ENCODE measurements at regions not wholly inside any gene's neighbourhood (a gene's known extent, or its start where the extent isn't known, plus 50 kb on each side); places are given as distances from the start of the nearest gene placed in this dataset.

DNA sequence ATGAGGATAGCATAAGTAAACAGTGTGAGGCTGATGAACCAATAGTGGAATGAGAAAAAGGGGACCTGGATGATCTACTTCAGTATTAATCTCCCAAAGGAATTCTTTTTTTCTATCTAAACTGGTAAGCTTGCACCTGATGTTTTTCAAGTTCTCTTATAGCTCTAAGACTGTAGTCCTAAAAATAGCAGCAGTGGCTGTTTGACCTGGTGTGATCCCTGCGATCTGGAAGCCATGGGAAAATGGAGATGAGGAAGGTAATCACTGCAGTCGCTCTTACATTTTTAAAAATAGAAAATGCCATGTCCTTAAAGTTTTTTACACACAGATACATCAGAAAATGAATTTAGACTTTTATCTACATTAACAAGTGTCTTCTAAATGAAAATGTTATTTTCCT, 926.4 kb upstream of the SLC35B3 start:
- 75 to 81% (median 77%) methylated on average over 2 of the region's 2 CpGs for WGBS, 3 donors
- FAIRE-seq (no peak), DNase-seq (no peak)
- Histone ChIP-seq H3K4me1 (ENCODE audit: control insufficient read depth in 3 of 3, insufficient read depth in 2 of 3, low read depth in 1 of 3, low read length in 2 of 3) (no peaks in the 10 kb centered on the region), H3K27ac (ENCODE audit: low read depth in 1 of 3, low read length in 2 of 3) (no peak overlapping the region), H3K36me3 (ENCODE audit: control insufficient read depth in 3 of 3, insufficient read depth in 2 of 3, low read depth in 1 of 3, low read length in 3 of 3) (no peaks in the 10 kb centered on the region), H3K9me3 (ENCODE audit: control insufficient read depth in 2 of 2, insufficient read depth in 1 of 2, low read depth in 1 of 2, low read length in 1 of 2) (no peaks in the 10 kb centered on the region), H3K4me3 (ENCODE audit: low read depth in 1 of 3, low read length in 3 of 3) (no peak overlapping the region), H3K27me3 (ENCODE audit: control insufficient read depth in 3 of 3, insufficient read depth in 3 of 3, low read length in 3 of 3) (no peaks in the 10 kb centered on the region)

DNA sequence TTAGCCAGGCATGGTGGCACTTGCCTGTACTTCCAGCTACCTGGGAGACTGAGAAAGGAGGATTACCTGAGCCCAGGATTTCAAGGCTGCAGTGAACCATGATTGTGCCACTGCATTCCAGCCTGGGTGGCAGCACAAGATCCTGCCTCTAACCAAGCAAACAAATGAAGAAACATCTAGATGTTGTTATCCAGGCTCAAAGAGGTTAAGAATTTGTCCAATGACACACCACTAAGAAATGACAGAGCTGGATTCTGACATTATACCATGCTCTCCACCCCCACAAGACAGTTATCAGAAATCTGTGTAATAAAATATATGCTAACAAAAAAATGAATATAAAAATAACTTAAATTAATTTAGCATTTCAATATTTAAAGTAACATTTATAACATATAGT, 925.5 kb upstream of the SLC35B3 start:
- Histone ChIP-seq H3K36me3 (ENCODE audit: control insufficient read depth in 3 of 3, insufficient read depth in 2 of 3, low read depth in 1 of 3, low read length in 3 of 3) (no peaks in the 10 kb centered on the region), H3K4me3 (ENCODE audit: low read depth in 1 of 3, low read length in 3 of 3) (no peak overlapping the region), H3K9me3 (ENCODE audit: control insufficient read depth in 2 of 2, insufficient read depth in 1 of 2, low read depth in 1 of 2, low read length in 1 of 2) (no peaks in the 10 kb centered on the region), H3K27me3 (ENCODE audit: control insufficient read depth in 3 of 3, insufficient read depth in 3 of 3, low read length in 3 of 3) (no peaks in the 10 kb centered on the region), H3K27ac (ENCODE audit: low read depth in 1 of 3, low read length in 2 of 3) (no peak overlapping the region), H3K4me1 (ENCODE audit: control insufficient read depth in 3 of 3, insufficient read depth in 2 of 3, low read depth in 1 of 3, low read length in 2 of 3) (no peaks in the 10 kb centered on the region)
- no peak for FAIRE-seq
- DNase-seq: no peak

DNA sequence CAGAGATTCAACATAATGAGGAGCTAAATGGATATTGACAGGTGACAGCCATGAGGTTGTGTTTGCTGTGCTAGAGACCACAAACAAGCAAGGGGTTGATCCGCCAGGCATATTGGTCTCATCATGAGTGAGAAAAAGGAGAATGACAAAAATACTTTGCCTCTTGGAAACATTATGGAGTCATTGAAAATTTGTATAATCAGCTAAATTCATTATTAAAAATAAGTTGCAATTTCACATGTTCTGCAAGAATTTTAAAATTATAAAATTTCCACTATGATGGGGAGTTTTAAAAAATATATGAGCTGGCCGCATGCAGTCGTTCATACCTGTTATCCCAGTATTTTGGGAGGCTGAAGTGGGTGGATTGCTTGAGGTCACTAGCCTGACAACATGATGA, 912.3 kb upstream of the SLC35B3 start:
- no peaks in the 10 kb centered on the region for H3K27me3 ChIP-seq (ENCODE audit: control insufficient read depth in 3 of 3, insufficient read depth in 3 of 3, low read length in 3 of 3)
- no peak for DNase-seq
- no peaks in the 10 kb centered on the region for H3K4me1 ChIP-seq (ENCODE audit: control insufficient read depth in 3 of 3, insufficient read depth in 2 of 3, low read depth in 1 of 3, low read length in 2 of 3)
- peaks cover 0 to 1% of the 10 kb centered on the region in 2 donors for H3K9me3 ChIP-seq (ENCODE audit: control insufficient read depth in 2 of 2, insufficient read depth in 1 of 2, low read depth in 1 of 2, low read length in 1 of 2)
- no peak overlapping the region for H3K27ac ChIP-seq (ENCODE audit: low read depth in 1 of 3, low read length in 2 of 3)
- no peaks in the 10 kb centered on the region for H3K36me3 ChIP-seq (ENCODE audit: control insufficient read depth in 3 of 3, insufficient read depth in 2 of 3, low read depth in 1 of 3, low read length in 3 of 3)
- WGBS, 3 donors: 78 to 87% (median 81%) methylated on average over 3 of the region's 3 CpGs
- FAIRE-seq: no peak
- H3K4me3 ChIP-seq (ENCODE audit: low read depth in 1 of 3, low read length in 3 of 3): no peak overlapping the region

DNA sequence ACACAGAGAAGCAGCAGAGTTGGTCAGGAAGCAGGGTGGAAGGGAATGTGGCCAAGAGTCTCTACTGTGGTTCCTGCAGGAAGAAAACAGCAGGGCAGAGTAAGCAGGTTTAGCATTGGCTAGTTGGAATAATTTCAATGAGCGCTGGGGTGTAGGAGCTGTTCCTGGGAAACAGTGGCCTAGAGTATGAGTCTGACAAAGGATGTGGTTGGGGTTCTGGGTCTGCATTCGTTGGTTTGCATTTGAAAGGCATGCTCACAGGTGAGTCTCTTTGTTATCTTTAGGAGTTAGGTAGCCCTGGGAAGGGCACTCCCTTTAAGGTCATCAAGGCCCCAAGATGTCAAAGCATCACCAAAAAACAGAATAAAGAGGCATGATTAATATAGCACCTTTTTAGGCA, 911.6 kb upstream of the SLC35B3 start:
- no peaks in the 10 kb centered on the region for H3K36me3 ChIP-seq (ENCODE audit: control insufficient read depth in 3 of 3, insufficient read depth in 2 of 3, low read depth in 1 of 3, low read length in 3 of 3)
- H3K4me1 ChIP-seq (ENCODE audit: control insufficient read depth in 3 of 3, insufficient read depth in 2 of 3, low read depth in 1 of 3, low read length in 2 of 3): no peaks in the 10 kb centered on the region
- DNase-seq (no peak), FAIRE-seq (no peak)
- H3K27ac ChIP-seq (ENCODE audit: low read depth in 1 of 3, low read length in 2 of 3): no peak overlapping the region
- 60 to 78% (median 66%) methylated on average over 2 of the region's 2 CpGs for WGBS, 3 donors
- peaks cover 0 to 1% of the 10 kb centered on the region in 2 donors for H3K9me3 ChIP-seq (ENCODE audit: control insufficient read depth in 2 of 2, insufficient read depth in 1 of 2, low read depth in 1 of 2, low read length in 1 of 2)
- H3K4me3 ChIP-seq (ENCODE audit: low read depth in 1 of 3, low read length in 3 of 3): no peak overlapping the region
- H3K27me3 ChIP-seq (ENCODE audit: control insufficient read depth in 3 of 3, insufficient read depth in 3 of 3, low read length in 3 of 3): no peaks in the 10 kb centered on the region

DNA sequence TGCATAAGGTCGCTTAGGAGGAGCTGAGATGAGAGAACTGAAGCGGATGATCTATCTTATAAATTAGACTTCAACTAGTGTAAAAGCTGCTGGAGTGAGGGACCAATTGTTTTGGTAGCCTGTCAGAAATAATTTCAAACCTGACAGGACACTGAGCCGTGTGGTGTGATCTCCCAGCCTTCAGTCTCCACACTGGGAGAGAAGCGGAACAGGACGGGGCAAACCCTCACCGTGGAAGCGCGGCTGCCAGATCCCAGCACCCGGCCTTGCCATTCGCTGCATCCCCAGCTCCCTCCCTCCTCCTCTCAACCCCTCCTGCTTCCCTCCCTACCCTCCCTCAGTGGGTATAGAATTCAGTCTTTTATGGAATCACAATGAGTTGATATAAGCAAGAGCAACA, 900.1 kb upstream of the SLC35B3 start:
- Histone ChIP-seq H3K9me3 (ENCODE audit: control insufficient read depth in 2 of 2, insufficient read depth in 1 of 2, low read depth in 1 of 2, low read length in 1 of 2) (peaks cover 0 to 5% of the 10 kb centered on the region in 2 donors), H3K4me3 (ENCODE audit: low read depth in 1 of 3, low read length in 3 of 3) (no peak overlapping the region), H3K36me3 (ENCODE audit: control insufficient read depth in 3 of 3, insufficient read depth in 2 of 3, low read depth in 1 of 3, low read length in 3 of 3) (no peaks in the 10 kb centered on the region), H3K27me3 (ENCODE audit: control insufficient read depth in 3 of 3, insufficient read depth in 3 of 3, low read length in 3 of 3) (no peaks in the 10 kb centered on the region), H3K27ac (ENCODE audit: low read depth in 1 of 3, low read length in 2 of 3) (no peak overlapping the region), H3K4me1 (ENCODE audit: control insufficient read depth in 3 of 3, insufficient read depth in 2 of 3, low read depth in 1 of 3, low read length in 2 of 3) (no peaks in the 10 kb centered on the region)
- 72 to 90% (median 87%) methylated on average over 10 of the region's 10 CpGs for WGBS, 3 donors
- FAIRE-seq: no peak
- DNase-seq: no peak

DNA sequence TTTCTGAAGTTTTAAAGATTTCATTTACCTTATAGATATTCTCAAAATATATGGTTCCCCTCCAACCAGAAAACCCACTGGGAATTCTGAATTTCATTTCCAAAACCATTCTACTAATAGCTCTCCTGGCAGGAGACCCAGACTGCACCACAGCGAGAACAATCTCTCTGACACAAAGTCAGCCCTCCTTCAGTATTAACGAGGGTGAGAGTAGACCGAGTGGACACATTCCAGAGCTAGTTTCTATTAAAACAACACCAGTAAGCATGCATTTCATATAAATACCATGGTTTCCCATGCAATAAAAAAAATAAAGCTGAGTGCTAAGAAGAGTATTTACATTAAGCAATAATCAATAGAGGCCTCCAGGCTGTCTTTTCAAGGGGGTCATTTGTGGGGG, 899.6 kb upstream of the SLC35B3 start:
- DNase-seq (no peak), FAIRE-seq (no peak)
- Histone ChIP-seq H3K9me3 (ENCODE audit: control insufficient read depth in 2 of 2, insufficient read depth in 1 of 2, low read depth in 1 of 2, low read length in 1 of 2) (peaks cover 0 to 5% of the 10 kb centered on the region in 2 donors), H3K36me3 (ENCODE audit: control insufficient read depth in 3 of 3, insufficient read depth in 2 of 3, low read depth in 1 of 3, low read length in 3 of 3) (no peaks in the 10 kb centered on the region), H3K27me3 (ENCODE audit: control insufficient read depth in 3 of 3, insufficient read depth in 3 of 3, low read length in 3 of 3) (no peaks in the 10 kb centered on the region), H3K27ac (ENCODE audit: low read depth in 1 of 3, low read length in 2 of 3) (no peak overlapping the region), H3K4me1 (ENCODE audit: control insufficient read depth in 3 of 3, insufficient read depth in 2 of 3, low read depth in 1 of 3, low read length in 2 of 3) (no peaks in the 10 kb centered on the region), H3K4me3 (ENCODE audit: low read depth in 1 of 3, low read length in 3 of 3) (no peak overlapping the region)
- WGBS, 3 donors: 55 to 62% (median 58%) methylated on average over 3 of the region's 3 CpGs

DNA sequence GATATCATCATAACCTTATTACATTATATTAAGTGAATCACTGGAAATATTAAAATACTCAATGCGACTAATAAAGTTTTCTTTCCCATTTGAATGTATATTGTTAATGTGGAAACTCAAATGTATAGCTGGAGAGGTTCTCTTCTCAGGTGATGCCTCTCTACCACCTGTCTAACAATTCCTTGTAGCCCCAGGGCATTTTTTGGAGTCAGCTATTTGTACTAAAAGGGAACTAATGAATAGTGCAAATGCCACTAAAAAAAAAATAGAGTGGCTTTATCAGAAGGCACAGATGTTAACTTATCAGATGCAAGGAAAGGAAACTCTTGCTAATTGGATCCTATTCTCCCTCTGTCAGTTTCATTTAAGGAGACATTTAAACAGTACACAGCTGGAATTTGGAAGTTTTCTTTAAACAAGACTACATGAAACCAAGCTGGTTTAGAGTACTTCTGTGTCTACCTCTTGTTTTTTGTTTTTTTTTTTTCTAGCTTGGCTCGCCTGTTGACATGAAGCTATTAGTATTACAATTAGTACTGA, 897.0 kb upstream of the SLC35B3 start:
- H3K27me3 ChIP-seq (ENCODE audit: control insufficient read depth in 3 of 3, insufficient read depth in 3 of 3, low read length in 3 of 3): no peaks in the 10 kb centered on the region
- 76 to 86% (median 78%) methylated on average over 2 of the region's 2 CpGs for WGBS, 3 donors
- peaks cover 0 to 5% of the 10 kb centered on the region in 2 donors for H3K9me3 ChIP-seq (ENCODE audit: control insufficient read depth in 2 of 2, insufficient read depth in 1 of 2, low read depth in 1 of 2, low read length in 1 of 2)
- H3K4me3 ChIP-seq (ENCODE audit: low read depth in 1 of 3, low read length in 3 of 3): no peak overlapping the region
- H3K36me3 ChIP-seq (ENCODE audit: control insufficient read depth in 3 of 3, insufficient read depth in 2 of 3, low read depth in 1 of 3, low read length in 3 of 3): no peaks in the 10 kb centered on the region
- H3K27ac ChIP-seq (ENCODE audit: low read depth in 1 of 3, low read length in 2 of 3): no peak overlapping the region
- no peaks in the 10 kb centered on the region for H3K4me1 ChIP-seq (ENCODE audit: control insufficient read depth in 3 of 3, insufficient read depth in 2 of 3, low read depth in 1 of 3, low read length in 2 of 3)
- DNase-seq (no peak), FAIRE-seq (no peak)

DNA sequence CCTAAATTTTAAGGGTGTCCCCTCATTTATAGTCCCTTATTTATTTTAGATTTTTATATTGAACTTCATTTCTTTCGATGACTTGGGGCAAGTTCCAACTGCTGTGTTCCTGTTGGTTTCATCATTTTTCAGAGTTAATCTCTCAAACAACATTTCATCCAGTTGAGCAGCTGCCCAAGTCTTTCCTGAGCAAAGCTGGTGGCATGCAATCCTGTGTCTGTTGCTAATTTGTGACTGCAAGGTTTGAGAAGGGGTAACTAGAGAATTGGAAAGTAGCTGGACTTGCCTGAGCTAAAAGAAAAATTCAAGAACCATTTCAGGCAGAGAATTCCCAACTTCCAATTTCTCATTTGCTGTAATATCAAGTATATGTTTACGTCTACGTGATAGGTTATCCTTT, 881.5 kb upstream of the SLC35B3 start:
- Histone ChIP-seq H3K9me3 (ENCODE audit: control insufficient read depth in 2 of 2, insufficient read depth in 1 of 2, low read depth in 1 of 2, low read length in 1 of 2) (no peaks in the 10 kb centered on the region), H3K36me3 (ENCODE audit: control insufficient read depth in 3 of 3, insufficient read depth in 2 of 3, low read depth in 1 of 3, low read length in 3 of 3) (no peaks in the 10 kb centered on the region), H3K27me3 (ENCODE audit: control insufficient read depth in 3 of 3, insufficient read depth in 3 of 3, low read length in 3 of 3) (no peaks in the 10 kb centered on the region), H3K27ac (ENCODE audit: low read depth in 1 of 3, low read length in 2 of 3) (no peak overlapping the region), H3K4me3 (ENCODE audit: low read depth in 1 of 3, low read length in 3 of 3) (no peak overlapping the region), H3K4me1 (ENCODE audit: control insufficient read depth in 3 of 3, insufficient read depth in 2 of 3, low read depth in 1 of 3, low read length in 2 of 3) (no peaks in the 10 kb centered on the region)
- DNase-seq (no peak), FAIRE-seq (no peak)
- 85 to 92% (median 91%) methylated on average over 3 of the region's 3 CpGs for WGBS, 3 donors

DNA sequence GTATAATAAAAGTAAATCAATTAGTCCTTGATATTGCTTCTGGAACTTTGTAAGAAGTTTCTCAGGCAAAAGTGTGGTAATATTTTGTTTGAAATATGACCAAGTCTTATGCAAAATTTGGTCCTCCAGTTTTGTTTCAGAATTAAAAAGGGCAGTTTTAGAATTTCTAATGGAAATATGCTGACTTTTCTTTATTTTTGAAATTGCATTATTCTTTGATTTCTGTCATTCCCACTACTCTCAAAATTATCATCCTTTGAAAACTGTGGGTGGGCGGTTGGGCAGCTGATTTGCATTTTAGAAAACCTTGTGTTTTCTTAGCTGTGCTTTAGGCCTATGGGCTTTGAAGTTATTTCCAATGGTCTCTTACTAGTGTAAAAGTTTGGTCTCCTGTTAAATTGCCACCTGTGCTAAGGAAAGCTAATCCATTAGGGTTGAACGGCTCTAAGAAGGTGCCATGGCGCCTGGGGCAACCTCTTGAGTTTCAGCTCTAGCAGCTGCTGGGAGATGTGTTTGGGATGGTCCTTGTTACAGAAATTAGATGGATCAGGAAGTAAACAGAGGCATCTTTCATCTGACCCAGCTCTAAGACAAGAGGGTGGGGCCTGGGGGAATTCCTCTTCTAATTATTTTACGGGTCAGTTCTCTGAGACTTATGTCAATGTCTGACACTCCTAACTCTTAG, 880.8 kb upstream of the SLC35B3 start:
- no peaks in the 10 kb centered on the region for H3K36me3 ChIP-seq (ENCODE audit: control insufficient read depth in 3 of 3, insufficient read depth in 2 of 3, low read depth in 1 of 3, low read length in 3 of 3)
- no peaks in the 10 kb centered on the region for H3K4me1 ChIP-seq (ENCODE audit: control insufficient read depth in 3 of 3, insufficient read depth in 2 of 3, low read depth in 1 of 3, low read length in 2 of 3)
- H3K27ac ChIP-seq (ENCODE audit: low read depth in 1 of 3, low read length in 2 of 3): no peak overlapping the region
- no peak overlapping the region for H3K4me3 ChIP-seq (ENCODE audit: low read depth in 1 of 3, low read length in 3 of 3)
- WGBS, 3 donors: 76 to 78% (median 77%) methylated on average over 4 of the region's 4 CpGs
- DNase-seq (no peak), FAIRE-seq (no peak)
- H3K9me3 ChIP-seq (ENCODE audit: control insufficient read depth in 2 of 2, insufficient read depth in 1 of 2, low read depth in 1 of 2, low read length in 1 of 2): no peaks in the 10 kb centered on the region
- no peaks in the 10 kb centered on the region for H3K27me3 ChIP-seq (ENCODE audit: control insufficient read depth in 3 of 3, insufficient read depth in 3 of 3, low read length in 3 of 3)

All from small intestine (tissue), 7 donors.